Heart left ventricle (tissue), 16 donors: ENCODE measurements at regions not wholly inside any gene's neighbourhood (a gene's known extent, or its start where the extent isn't known, plus 50 kb on each side); places are given as distances from the start of the nearest gene placed in this dataset.

Experiments used
- ATAC-seq, 4 donors: fragments of 200-7000 bp; cut with Tn5 transposase; one replicate each; pipeline ENCODE4 v1.9.1; 2020 to 2022; ENCODE audit warnings: moderate library complexity in 4 of 4, mild to moderate bottlenecking in 3 of 4, moderate number of reproducible peaks in 1 of 4
- DNase-seq, 5 donors: peaks; one replicate each; pipeline ENCODE4 v3.0.0-alpha.2; 2020
- H3K27ac ChIP-seq, 12 donors: fragments of 200-600 bp; sonication (generic) in 4 of 12; one replicate each; pipeline versions ENCODE4 v1.5.0 to v1.8.0; 2016 to 2022; ENCODE audit warnings: mild to moderate bottlenecking in 2 of 12
- H3K27me3 ChIP-seq, 9 donors: fragments of 200-600 bp; sonication (generic) in 2 of 9; one replicate each; pipeline versions ENCODE4 v1.5.1 to v1.8.0; 2016 to 2022; ENCODE audit warnings: mild to moderate bottlenecking in 3 of 9
- H3K36me3 ChIP-seq, 9 donors: fragments of 200-600 bp; sonication (generic) in 2 of 9; one replicate each; pipeline versions ENCODE4 v1.5.0 to v1.8.0; 2018 to 2022; ENCODE audit warnings: mild to moderate bottlenecking in 2 of 9
- H3K4me1 ChIP-seq, 12 donors: fragments of 200-600 bp; sonication (generic) in 4 of 12; one replicate each; pipeline versions ENCODE4 v1.5.0 to v1.8.0; 2016 to 2022; ENCODE audit warnings: mild to moderate bottlenecking in 3 of 12
- H3K4me3 ChIP-seq, 12 donors: fragments of 200-600 bp; sonication (generic) in 4 of 12; one replicate each; pipeline versions ENCODE4 v1.5.0 to v1.8.0; 2017 to 2022; ENCODE audit warnings: mild to moderate bottlenecking in 9 of 12, moderate library complexity in 4 of 12
- H3K9me3 ChIP-seq, 12 donors: fragments of 200-600 bp; sonication (generic) in 4 of 12; one replicate each; pipeline versions ENCODE4 v1.5.0 to v1.8.0; 2016 to 2022; ENCODE audit warnings: mild to moderate bottlenecking in 1 of 12
- POLR2A ChIP-seq, 2 donors: fragments of 450-650 bp; IDR thresholded peaks; one replicate each; pipeline ENCODE4 v1.6.1; 2017; ENCODE audit warnings: antibody characterized with exemption in 2 of 2, mild to moderate bottlenecking in 2 of 2, moderate library complexity in 2 of 2
- WGBS, 4 donors: extraction: QIAGEN DNeasy Blood & Tissue Kit in 2 of 4; methylation state at CpG; one replicate each; pipeline versions ENCODE4 v1.1.5 to v1.1.7; 2013 to 2018; 5-methylcytosine and 5-hydroxymethylcytosine counted together
- intact Hi-C, 10 donors: fragments of 100-400 bp; cut with DNase I; formaldehyde crosslinking; loops; one replicate each; pipeline versions ENCODE4 v1.11.1 to v1.14.2; 2022
- TF ChIP-seq, protein P1 (sequence below), 12 donors: fragments of 200-600 bp; sonication (generic) in 4 of 12; IDR thresholded peaks; one replicate each; pipeline versions ENCODE4 v1.5.0 to v1.8.0; 2018 to 2022; ENCODE audit warnings: antibody characterized with exemption in 12 of 12, mild to moderate bottlenecking in 5 of 12
- donor health status: ischemic (EF 13 %, LVEDD 7.1; RV severe dilation, severe dysfunction).
- donor health status: healthy with polysubstance abuse.
- donor health status: DM: no; HTN: yes; CAD: no.
- donor health status: DM: no; HTN: no; CAD: no.
- donor health status: ischemic (EF 25% LVEDD 6.9; RV normal size, moderate dysfunction).
- donor health status: ischemic (EF 25% LVEDD 5.7; RV mildly dilated, moderate dysfunction).
- donor health status: healthy.
- donor health status: DM: yes; HTN: yes; CAD: no.
- donor health status: ischemic (EF 35%, LVEDD 5.7; RV mildly dilated, moderate dysfunction).
- donor health status: nonischemic (EF 11% LVEDD 7.7; RV severe dilation, severe dysfunction).
- donor health status: DM: yes; HTN: yes; CAD: no.
- donor health status: PGD.
- donor health status: ischemic (EF 29% LVEDD 5.4; RV normal size, mild dysfunction).
- donor health status: nonischemic (EF 23%, LVEDD 6.1; RV moderate dilation, normal function).

DNA sequence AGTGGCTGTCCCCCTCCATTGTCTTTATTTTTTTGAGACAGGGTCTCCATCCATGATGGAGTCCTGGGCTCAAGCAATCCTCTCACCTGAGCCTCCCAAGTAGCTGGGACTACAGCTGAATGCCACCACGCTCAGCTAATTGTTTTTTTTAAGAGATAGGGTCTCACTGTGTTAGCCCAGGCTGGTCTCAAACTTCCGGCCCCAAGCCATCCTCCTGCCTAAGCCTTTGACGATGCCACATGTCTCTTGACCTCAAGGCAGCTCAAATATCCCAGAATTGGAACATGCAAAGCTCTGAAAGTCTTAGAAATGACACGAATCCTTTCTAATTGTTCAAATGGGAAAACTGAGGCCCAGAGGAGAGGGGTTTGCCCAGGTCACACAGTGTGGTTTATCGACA is 75.4 kb upstream of the ZNF423 start:
- no peak for TF ChIP-seq POLR2A (IDR thresholded peaks at IDR 0.05)
- TF ChIP-seq, protein P1, sequence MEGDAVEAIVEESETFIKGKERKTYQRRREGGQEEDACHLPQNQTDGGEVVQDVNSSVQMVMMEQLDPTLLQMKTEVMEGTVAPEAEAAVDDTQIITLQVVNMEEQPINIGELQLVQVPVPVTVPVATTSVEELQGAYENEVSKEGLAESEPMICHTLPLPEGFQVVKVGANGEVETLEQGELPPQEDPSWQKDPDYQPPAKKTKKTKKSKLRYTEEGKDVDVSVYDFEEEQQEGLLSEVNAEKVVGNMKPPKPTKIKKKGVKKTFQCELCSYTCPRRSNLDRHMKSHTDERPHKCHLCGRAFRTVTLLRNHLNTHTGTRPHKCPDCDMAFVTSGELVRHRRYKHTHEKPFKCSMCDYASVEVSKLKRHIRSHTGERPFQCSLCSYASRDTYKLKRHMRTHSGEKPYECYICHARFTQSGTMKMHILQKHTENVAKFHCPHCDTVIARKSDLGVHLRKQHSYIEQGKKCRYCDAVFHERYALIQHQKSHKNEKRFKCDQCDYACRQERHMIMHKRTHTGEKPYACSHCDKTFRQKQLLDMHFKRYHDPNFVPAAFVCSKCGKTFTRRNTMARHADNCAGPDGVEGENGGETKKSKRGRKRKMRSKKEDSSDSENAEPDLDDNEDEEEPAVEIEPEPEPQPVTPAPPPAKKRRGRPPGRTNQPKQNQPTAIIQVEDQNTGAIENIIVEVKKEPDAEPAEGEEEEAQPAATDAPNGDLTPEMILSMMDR (IDR thresholded peaks at IDR 0.05): no peak
- H3K4me3 ChIP-seq: no peak overlapping the region
- H3K4me1 ChIP-seq: peaks cover 0 to 11% (median 2%) of the 10 kb centered on the region in 12 donors
- H3K36me3 ChIP-seq: no peaks in the 10 kb centered on the region
- intact Hi-C loops: no loop called here
- H3K9me3 ChIP-seq: no peaks in the 10 kb centered on the region
- DNase-seq (no peak), ATAC-seq (no peak)
- no peak overlapping the region for H3K27ac ChIP-seq
- peaks cover 0 to 9% (median 0%) of the 10 kb centered on the region in 9 donors for H3K27me3 ChIP-seq
- 78 to 89% (median 80%) methylated on average over 5 of the region's 5 CpGs for WGBS, 4 donors

DNA sequence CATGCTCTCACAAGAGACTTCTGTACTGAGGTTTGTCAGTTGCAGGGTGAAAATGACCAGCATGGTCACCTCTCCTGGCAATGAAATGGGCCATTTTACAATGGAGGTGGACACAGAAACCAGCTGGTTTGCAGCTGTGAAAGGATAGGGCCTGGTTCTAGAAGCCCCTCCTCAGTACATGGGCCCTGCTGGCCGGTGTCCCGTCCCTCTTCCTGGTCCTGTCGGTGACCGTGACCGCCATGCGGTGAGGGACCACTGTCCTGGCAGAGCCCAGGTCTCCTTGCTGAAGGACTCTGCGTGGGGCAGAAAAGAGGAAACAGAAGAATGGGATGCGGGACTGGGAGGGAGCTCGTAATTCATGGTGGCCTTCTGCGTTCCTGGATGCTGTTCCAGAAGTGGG is 76.0 kb upstream of the ZNF423 start:
- WGBS, 4 donors: 80 to 86% (median 81%) methylated on average over 10 of the region's 10 CpGs
- intact Hi-C loops: no loop called here
- ATAC-seq (no peak), DNase-seq (no peak)
- H3K9me3 ChIP-seq: no peaks in the 10 kb centered on the region
- H3K27ac ChIP-seq: no peak overlapping the region
- H3K4me3 ChIP-seq: no peak overlapping the region
- TF ChIP-seq POLR2A (IDR thresholded peaks at IDR 0.05): no peak
- TF ChIP-seq, protein P1 (IDR thresholded peaks at IDR 0.05): no peak
- no peaks in the 10 kb centered on the region for H3K36me3 ChIP-seq
- peaks cover 0 to 11% (median 2%) of the 10 kb centered on the region in 12 donors for H3K4me1 ChIP-seq
- peaks cover 0 to 13% (median 0%) of the 10 kb centered on the region in 9 donors for H3K27me3 ChIP-seq

DNA sequence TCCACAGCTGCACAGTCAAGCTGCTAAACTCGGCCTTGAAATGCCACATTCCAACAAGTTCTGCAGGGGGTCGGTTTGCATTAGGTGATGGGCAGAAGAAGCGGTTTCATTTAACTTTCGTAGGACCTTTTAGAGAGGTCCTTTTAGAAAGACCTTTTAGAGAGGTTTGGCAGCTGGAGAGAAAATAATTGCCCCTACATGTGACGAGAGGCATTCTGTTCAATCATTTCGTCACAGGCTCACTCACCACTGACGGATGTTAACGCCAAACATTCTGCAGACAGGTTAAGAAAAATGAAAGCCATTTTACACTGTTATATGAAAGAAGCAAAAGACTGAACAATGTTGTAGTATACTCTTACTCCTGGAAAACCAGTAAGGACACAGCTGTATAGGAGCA is 76.5 kb upstream of the ZNF423 start:
- no peak overlapping the region for H3K27ac ChIP-seq
- H3K4me3 ChIP-seq: no peak overlapping the region
- H3K9me3 ChIP-seq: no peaks in the 10 kb centered on the region
- no peak for ATAC-seq
- 57 to 70% (median 61%) methylated on average over 8 of the region's 8 CpGs for WGBS, 4 donors
- no peak for DNase-seq
- intact Hi-C loops: no loop called here
- peaks cover 0 to 11% (median 2%) of the 10 kb centered on the region in 12 donors for H3K4me1 ChIP-seq
- H3K27me3 ChIP-seq: peaks cover 0 to 13% (median 0%) of the 10 kb centered on the region in 9 donors
- TF ChIP-seq, protein P1 (IDR thresholded peaks at IDR 0.05): no peak
- TF ChIP-seq POLR2A (IDR thresholded peaks at IDR 0.05): no peak
- no peaks in the 10 kb centered on the region for H3K36me3 ChIP-seq

DNA sequence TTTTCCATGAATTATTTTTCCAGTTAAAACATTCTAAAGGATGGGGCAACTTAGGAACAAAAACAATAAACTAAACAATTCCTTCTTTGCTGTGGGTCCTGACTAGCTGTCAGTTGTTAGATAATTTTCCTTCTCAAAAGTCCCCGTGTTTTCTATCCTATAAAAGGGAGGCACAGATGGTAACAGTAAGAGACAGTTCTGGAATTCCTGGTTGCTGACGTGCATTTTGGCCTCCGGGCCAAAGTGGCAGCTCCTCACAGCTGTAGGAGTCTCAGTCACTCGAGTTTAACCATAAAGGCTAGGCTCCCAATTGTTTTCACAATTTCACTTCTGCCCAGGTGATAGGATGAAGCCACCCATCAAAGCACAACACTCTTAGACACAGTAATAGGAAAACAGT is 77.0 kb upstream of the ZNF423 start:
- TF ChIP-seq, protein P1 (IDR thresholded peaks at IDR 0.05): no peak
- no peak for TF ChIP-seq POLR2A (IDR thresholded peaks at IDR 0.05)
- H3K27me3 ChIP-seq: peaks cover 0 to 13% (median 0%) of the 10 kb centered on the region in 9 donors
- H3K4me1 ChIP-seq: peaks cover 0 to 11% (median 2%) of the 10 kb centered on the region in 12 donors
- no peaks in the 10 kb centered on the region for H3K9me3 ChIP-seq
- WGBS, 4 donors: 9 to 17% (median 12%) methylated on average over 4 of the region's 4 CpGs
- no peak overlapping the region for H3K27ac ChIP-seq
- intact Hi-C loops: no loop called here
- ATAC-seq (peak; percentile 38 to 83 (median 70)), DNase-seq (peak in 3 of 5 donors; percentile 30 to 42 (median 41))
- no peak overlapping the region for H3K4me3 ChIP-seq
- H3K36me3 ChIP-seq: no peaks in the 10 kb centered on the region
